ENCODE measurements at regions not wholly inside any gene's neighbourhood (a gene's known extent, or its start where the extent isn't known, plus 50 kb on each side); places are given as distances from the start of the nearest gene placed in this dataset.

- DNase-seq, result no peak
- CTCF ChIA-PET, result no interaction called here
- Histone ChIP-seq H4K20me1 (ENCODE audit: control insufficient read depth, insufficient read depth, low read length, poor library complexity, severe bottlenecking) (no peaks in the 10 kb centered on the region), H3K27me3 (replicated peaks in 1 of 4; ENCODE audit: control extremely low read depth in 1 of 4, control insufficient read depth in 3 of 4, insufficient read depth in 4 of 4, low read length in 3 of 4) (peaks cover 0 to 13% (median 3%) of the 10 kb centered on the region in 4 experiments), H3K4me3 (ENCODE audit: control extremely low read depth in 1 of 5, extremely low read depth in 1 of 5, insufficient read depth in 1 of 5, low read depth in 2 of 5, low read length in 4 of 5) (no peak overlapping the region), H3K9ac (ENCODE audit: low read length) (no peak overlapping the region), H3K27ac (ENCODE audit: low read length in 2 of 2) (no peak overlapping the region), H2AFZ (ENCODE audit: insufficient read depth, low read depth, low read length, poor library complexity, severe bottlenecking) (no peak overlapping the region), H3K4me2 (replicated peaks; ENCODE audit: low read depth, low read length, poor library complexity, severe bottlenecking) (no peak overlapping the region), H3K9me3 (ENCODE audit: control extremely low read depth in 1 of 3, control insufficient read depth in 2 of 3, insufficient read depth in 1 of 3, low read length in 2 of 3) (peaks cover 1 to 12% (median 5%) of the 10 kb centered on the region in 3 donors), H3K36me3 (replicated peaks in 1 of 2; ENCODE audit: control extremely low read depth in 1 of 2, control insufficient read depth in 1 of 2, extremely low read depth in 1 of 2, insufficient read depth in 2 of 2, low read length in 1 of 2) (no peaks in the 10 kb centered on the region), H3K4me1 (ENCODE audit: control insufficient read depth in 2 of 2, insufficient read depth in 2 of 2, low read length in 2 of 2) (no peaks in the 10 kb centered on the region), H3K79me2 (ENCODE audit: control insufficient read depth, insufficient read depth, low read length) (no peaks in the 10 kb centered on the region)
- intact Hi-C loops (cut with micrococcal nuclease), result no loop called here
- peaks cover 27% of the 10 kb centered on the region for H3K27me3 Mint-ChIP-seq
- no peak for ATAC-seq (ENCODE audit: low read depth)
- 94% methylated on average over 4 of the region's 5 CpGs for WGBS (ENCODE audit: insufficient coverage)
- no peak overlapping the region for H3K27ac Mint-ChIP-seq
- no peak for TF ChIP-seq CTCF (IDR thresholded peaks at IDR 0.05)
- TF ChIP-seq EZH2 (IDR thresholded peaks at IDR 0.05; ENCODE audit: borderline replicate concordance, insufficient read depth, low read depth, low read length, poor library complexity, severe bottlenecking), result no peak
- H3K9me3 Mint-ChIP-seq (ENCODE audit: insufficient read depth), result peaks cover 4% of the 10 kb centered on the region
- POLR2A ChIA-PET, result no interaction called here
- no peaks in the 10 kb centered on the region for H3K4me1 Mint-ChIP-seq
- no peak overlapping the region for H3K4me3 Mint-ChIP-seq
Measured at GRCh38 chr2:100692381-100692780, 127.6 kb upstream of the NPAS2 start.

- H3K4me3 Mint-ChIP-seq, result no peak overlapping the region
- no peaks in the 10 kb centered on the region for H3K4me1 Mint-ChIP-seq
- intact Hi-C loops (cut with micrococcal nuclease), result no loop called here
- H3K4me2 ChIP-seq (replicated peaks; ENCODE audit: low read depth, low read length, poor library complexity, severe bottlenecking), result no peak overlapping the region
- ChIA-PET POLR2A (no interaction called here), CTCF (no interaction called here)
- no peaks in the 10 kb centered on the region for H3K36me3 ChIP-seq (replicated peaks in 1 of 2; ENCODE audit: control extremely low read depth in 1 of 2, control insufficient read depth in 1 of 2, extremely low read depth in 1 of 2, insufficient read depth in 2 of 2, low read length in 1 of 2)
- TF ChIP-seq EZH2 (IDR thresholded peaks at IDR 0.05; ENCODE audit: borderline replicate concordance, insufficient read depth, low read depth, low read length, poor library complexity, severe bottlenecking), result no peak
- TF ChIP-seq CTCF (IDR thresholded peaks at IDR 0.05), result no peak
- H3K27me3 Mint-ChIP-seq, result peaks cover 24% of the 10 kb centered on the region
- no peaks in the 10 kb centered on the region for H4K20me1 ChIP-seq (ENCODE audit: control insufficient read depth, insufficient read depth, low read length, poor library complexity, severe bottlenecking)
- H3K9me3 ChIP-seq (ENCODE audit: control extremely low read depth in 1 of 3, control insufficient read depth in 2 of 3, insufficient read depth in 1 of 3, low read length in 2 of 3), result peaks cover 1 to 12% (median 5%) of the 10 kb centered on the region in 3 donors
- ATAC-seq (ENCODE audit: low read depth), result no peak
- no peak overlapping the region for H3K27ac ChIP-seq (ENCODE audit: low read length in 2 of 2)
- H3K4me1 ChIP-seq (ENCODE audit: control insufficient read depth in 2 of 2, insufficient read depth in 2 of 2, low read length in 2 of 2), result no peaks in the 10 kb centered on the region
- H3K9me3 Mint-ChIP-seq (ENCODE audit: insufficient read depth), result peaks cover 4% of the 10 kb centered on the region
- H3K27ac Mint-ChIP-seq, result no peak overlapping the region
- H3K27me3 ChIP-seq (replicated peaks in 1 of 4; ENCODE audit: control extremely low read depth in 1 of 4, control insufficient read depth in 3 of 4, insufficient read depth in 4 of 4, low read length in 3 of 4), result peaks cover 0 to 13% (median 3%) of the 10 kb centered on the region in 4 experiments
- H3K4me3 ChIP-seq (ENCODE audit: control extremely low read depth in 1 of 5, extremely low read depth in 1 of 5, insufficient read depth in 1 of 5, low read depth in 2 of 5, low read length in 4 of 5), result no peak overlapping the region
- H3K9ac ChIP-seq (ENCODE audit: low read length), result no peak overlapping the region
- H2AFZ ChIP-seq (ENCODE audit: insufficient read depth, low read depth, low read length, poor library complexity, severe bottlenecking), result no peak overlapping the region
- H3K79me2 ChIP-seq (ENCODE audit: control insufficient read depth, insufficient read depth, low read length), result no peaks in the 10 kb centered on the region
- no peak for DNase-seq
Measured at GRCh38 chr2:100692906-100693305, 127.0 kb upstream of the NPAS2 start.
